NB4 (cell line): ENCODE measurements at regions not wholly inside any gene's neighbourhood (a gene's known extent, or its start where the extent isn't known, plus 50 kb on each side); places are given as distances from the start of the nearest gene placed in this dataset.

Source experiments
- CTCF ChIP-seq: IDR thresholded peaks from one replicate; pipeline ENCODE4 v1.5.1; 2012; ENCODE audit warnings: low read depth, low read length
- MAX ChIP-seq: IDR thresholded peaks from 2 replicates; pipeline ENCODE4 v1.6.1; 2011; ENCODE audit warnings: low read depth, low read length
- MYC ChIP-seq: IDR thresholded peaks from 2 replicates; pipeline ENCODE4 v1.6.1; 2011; ENCODE audit warnings: low read depth, low read length
- POLR2A ChIP-seq: IDR thresholded peaks from 2 replicates; pipeline ENCODE4 v1.6.1; 2011; ENCODE audit warnings: mild to moderate bottlenecking; ENCODE audit not compliant: insufficient read length; ENCODE audit errors: extremely low read depth

- no peak for TF ChIP-seq CTCF
- no peak for TF ChIP-seq MAX
- no peak for TF ChIP-seq POLR2A
- TF ChIP-seq MYC: no peak
Measured at GRCh38 chr20:12287575-12287974, 369.9 kb downstream of the BTBD3 start.
